Myocyte (in vitro differentiated cells): ENCODE measurements at regions not wholly inside any gene's neighbourhood (a gene's known extent, or its start where the extent isn't known, plus 50 kb on each side); places are given as distances from the start of the nearest gene placed in this dataset.
"Not testable (repeated sequence)": the region's sequence is repeated elsewhere in the genome, so short reads cannot be mapped to it uniquely, and the experiment has no call there.

Experiments
- DNase-seq: peaks from one replicate; pipeline ENCODE4 v3.0.0-alpha.2; 2012; ENCODE audit warnings: low read depth

GRCh38 chr18:51520676-51521180 lies 323.2 kb upstream of the MEX3C start:
- DNase-seq: no peak

- DNase-seq: no peak
Observed at GRCh38 chr18:51522338-51522737, 324.9 kb upstream of the MEX3C start.

- no peak for DNase-seq
Observed at GRCh38 chr18:51522821-51523220, 325.3 kb upstream of the MEX3C start.

- no peak for DNase-seq
Observed at GRCh38 chr18:51523671-51524070, 326.2 kb upstream of the MEX3C start.

- DNase-seq: no peak
Observed at GRCh38 chr18:51525453-51526225, 328.2 kb upstream of the MEX3C start.

GRCh38 chr18:51527826-51528225 lies 330.3 kb upstream of the MEX3C start:
- DNase-seq: no peak

- DNase-seq: no peak
Observed at GRCh38 chr18:51531501-51531900, 334.0 kb upstream of the MEX3C start.

- no peak for DNase-seq
Observed at GRCh38 chr18:51537487-51537886, 340.0 kb upstream of the MEX3C start.

- no peak for DNase-seq
Observed at GRCh38 chr18:51540562-51540961, 343.1 kb upstream of the MEX3C start.

GRCh38 chr18:51541230-51541629 lies 343.7 kb upstream of the MEX3C start:
- DNase-seq: no peak

GRCh38 chr18:51543658-51544155 lies 346.2 kb upstream of the MEX3C start:
- no peak for DNase-seq

GRCh38 chr18:51545446-51545845 lies 348.0 kb upstream of the MEX3C start:
- no peak for DNase-seq

GRCh38 chr18:51559198-51559901 lies 361.9 kb upstream of the MEX3C start:
- DNase-seq: no peak

GRCh38 chr18:51559902-51560287 lies 362.4 kb upstream of the MEX3C start:
- DNase-seq: no peak

- no peak for DNase-seq
Observed at GRCh38 chr18:51561821-51562220, 364.3 kb upstream of the MEX3C start.

GRCh38 chr18:51562866-51563265 lies 365.4 kb upstream of the MEX3C start:
- DNase-seq: no peak

- no peak for DNase-seq
Observed at GRCh38 chr18:51563396-51563795, 365.9 kb upstream of the MEX3C start.

- DNase-seq: no peak
Observed at GRCh38 chr18:51568151-51568550, 370.7 kb upstream of the MEX3C start.

GRCh38 chr18:51569153-51569552 lies 371.7 kb upstream of the MEX3C start:
- DNase-seq: no peak

GRCh38 chr18:51569561-51569960 lies 372.1 kb upstream of the MEX3C start:
- DNase-seq: no peak

GRCh38 chr18:51570071-51570470 lies 372.6 kb upstream of the MEX3C start:
- not testable (repeated sequence) for DNase-seq

- not testable (repeated sequence) for DNase-seq
Observed at GRCh38 chr18:51573886-51574285, 376.4 kb upstream of the MEX3C start.
